ENCODE measurements at regions not wholly inside any gene's neighbourhood (a gene's known extent, or its start where the extent isn't known, plus 50 kb on each side); places are given as distances from the start of the nearest gene placed in this dataset.

DNA sequence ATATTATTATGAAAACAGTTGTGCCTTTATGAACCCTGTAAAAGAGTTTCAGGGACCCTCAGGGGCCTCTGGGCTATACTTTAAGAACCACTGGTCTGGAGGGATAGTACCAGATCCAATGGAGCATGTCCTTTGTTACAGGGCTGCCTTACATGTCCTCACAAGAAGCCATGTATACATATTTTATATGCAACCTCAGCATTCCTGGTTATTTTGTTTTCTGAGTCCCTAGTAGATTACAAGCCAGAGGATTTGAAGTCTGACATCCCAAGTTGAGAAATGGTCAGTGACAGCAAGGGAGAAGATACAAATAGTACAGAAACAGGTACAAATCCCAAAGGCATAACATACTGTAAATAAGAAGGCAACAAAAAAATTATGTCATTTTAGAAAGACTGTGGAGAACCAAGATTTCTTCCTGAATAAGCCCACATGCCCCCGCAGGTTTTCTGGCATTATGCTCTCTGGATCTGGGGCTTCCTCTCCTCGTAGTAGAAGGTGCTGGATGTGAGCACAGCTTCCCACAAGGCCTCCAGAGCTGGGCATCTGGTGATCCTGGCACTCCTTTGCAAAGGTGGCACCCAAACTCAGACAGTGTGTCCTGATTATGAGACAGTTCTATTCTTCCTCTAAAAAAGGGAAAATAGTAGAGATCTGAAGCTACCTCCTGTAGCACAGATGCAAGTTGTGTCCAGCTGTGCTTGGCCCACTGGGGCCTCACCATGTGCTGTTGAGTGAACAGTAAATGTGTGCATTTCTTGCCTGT, 114.0 kb downstream of the NR1D2 start:
- WGBS, 4 donors, result 67 to 87% (median 86%) methylated on average over 2 of the region's 2 CpGs
- Histone ChIP-seq H3K36me3 (no peaks in the 10 kb centered on the region), H3K4me3 (no peak overlapping the region), H3K27ac (no peak overlapping the region), H3K27me3 (no peaks in the 10 kb centered on the region), H3K9me3 (no peaks in the 10 kb centered on the region), H3K4me1 (peaks cover 0 to 7% (median 0%) of the 10 kb centered on the region in 12 donors)
- intact Hi-C loops (cut with DNase I), result no loop called here
- DNase-seq, result no peak
- TF ChIP-seq POLR2A (IDR thresholded peaks at IDR 0.05) (no peak), CTCF (IDR thresholded peaks at IDR 0.05) (no peak)
- no peak for ATAC-seq

DNA sequence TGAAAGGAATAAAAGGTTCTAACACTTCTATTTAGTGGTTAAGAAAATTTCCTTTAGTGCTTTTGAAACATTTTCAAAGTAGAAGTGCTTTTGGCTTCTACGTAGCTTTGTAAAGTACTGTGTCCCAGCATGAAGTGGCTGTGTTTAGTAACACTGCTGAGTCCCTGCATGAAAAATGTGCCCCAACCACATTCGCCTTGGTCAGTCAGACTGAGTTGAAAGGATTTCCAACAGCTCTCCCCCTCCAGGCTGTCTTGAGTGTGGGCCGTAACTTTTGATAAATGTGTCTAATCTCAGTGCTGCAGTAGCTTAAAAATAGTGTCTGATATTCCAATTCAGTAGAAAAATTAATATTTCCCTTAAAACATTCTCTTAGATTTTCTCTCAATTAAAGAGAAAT, 115.0 kb downstream of the NR1D2 start:
- intact Hi-C loops (cut with DNase I), result loop anchor here in 2 of 10 donors (10.0 kb wide), 1 partner anchor 175 kb away; no protein-coding TSS in a partner anchor
- Histone ChIP-seq H3K4me1 (peaks cover 0 to 7% (median 0%) of the 10 kb centered on the region in 12 donors), H3K36me3 (no peaks in the 10 kb centered on the region), H3K9me3 (no peaks in the 10 kb centered on the region), H3K27ac (peak overlapping the region in 5 of 12 donors; percentile 1 to 69 (median 30)), H3K4me3 (no peak overlapping the region), H3K27me3 (no peaks in the 10 kb centered on the region)
- ATAC-seq (peak in 3 of 4 donors; percentile 63 to 88 (median 70)), DNase-seq (no peak)
- WGBS, 4 donors, result 37 to 46% (median 39%) methylated on average over 3 of the region's 3 CpGs
- TF ChIP-seq POLR2A (IDR thresholded peaks at IDR 0.05) (no peak), CTCF (IDR thresholded peaks at IDR 0.05) (no peak)

DNA sequence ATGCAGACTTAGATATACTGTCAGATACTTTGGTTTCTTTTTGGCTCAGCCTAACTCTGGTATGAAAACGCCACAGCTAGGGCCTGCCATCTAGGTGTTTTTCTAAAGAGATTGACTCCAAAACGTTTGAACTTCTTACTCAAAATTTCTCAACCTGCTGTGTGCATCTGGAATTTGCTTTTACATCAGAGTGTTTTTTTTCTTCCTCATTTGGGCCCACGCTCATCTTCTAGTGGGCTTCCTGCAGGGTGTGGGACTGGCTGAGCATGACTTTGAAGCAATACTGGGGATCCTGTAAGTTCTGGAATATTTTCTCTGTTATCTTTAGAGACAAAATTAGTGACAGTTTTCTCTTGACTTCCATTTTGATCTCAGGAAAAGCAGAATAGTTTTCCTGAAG, 117.8 kb downstream of the NR1D2 start:
- Histone ChIP-seq H3K9me3 (no peaks in the 10 kb centered on the region), H3K4me3 (no peak overlapping the region), H3K27ac (peak overlapping the region in 1 of 12 donors; percentile 26), H3K36me3 (no peaks in the 10 kb centered on the region), H3K27me3 (no peaks in the 10 kb centered on the region), H3K4me1 (peaks cover 0 to 7% (median 0%) of the 10 kb centered on the region in 12 donors)
- WGBS, 4 donors, result 61 to 69% (median 65%) methylated on average over 3 of the region's 3 CpGs
- TF ChIP-seq CTCF (IDR thresholded peaks at IDR 0.05), result no peak
- TF ChIP-seq POLR2A (IDR thresholded peaks at IDR 0.05), result no peak
- ATAC-seq (no peak), DNase-seq (no peak)
- intact Hi-C loops (cut with DNase I), result loop anchor here in 2 of 10 donors (10.0 kb wide), 1 partner anchor 172 kb away; no protein-coding TSS in a partner anchor
